DMS53 treated with DMSO at 0.1 percent for 48 hours (cell line): ENCODE measurements at regions not wholly inside any gene's neighbourhood (a gene's known extent, or its start where the extent isn't known, plus 50 kb on each side); places are given as distances from the start of the nearest gene placed in this dataset.

Experiments used
- DNase-seq: peaks from one replicate; lab custom pipeline; 2025; ENCODE audit not compliant: unreplicated experiment; lab: John Stamatoyannopoulos, UW

DNA sequence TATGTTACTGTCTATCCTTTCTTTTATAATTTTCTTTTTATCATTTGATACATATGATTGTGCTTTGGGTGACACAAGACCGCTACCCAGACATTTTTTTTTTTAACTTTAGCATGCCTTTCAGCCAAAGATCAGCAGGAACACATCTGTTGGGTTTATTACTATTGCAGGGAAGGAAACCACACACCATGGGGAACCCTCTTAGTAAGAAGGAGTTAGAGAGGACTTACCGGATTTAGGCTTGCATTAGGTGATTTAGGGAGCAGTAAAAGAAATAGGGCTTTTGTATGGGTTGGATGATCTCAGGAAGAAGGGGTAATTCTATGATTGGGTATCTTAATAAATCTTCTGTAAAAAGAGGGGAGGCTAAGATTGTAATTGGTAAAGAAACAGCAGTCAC, 138.2 kb downstream of the SNX18 start:
- no peak for DNase-seq

DNA sequence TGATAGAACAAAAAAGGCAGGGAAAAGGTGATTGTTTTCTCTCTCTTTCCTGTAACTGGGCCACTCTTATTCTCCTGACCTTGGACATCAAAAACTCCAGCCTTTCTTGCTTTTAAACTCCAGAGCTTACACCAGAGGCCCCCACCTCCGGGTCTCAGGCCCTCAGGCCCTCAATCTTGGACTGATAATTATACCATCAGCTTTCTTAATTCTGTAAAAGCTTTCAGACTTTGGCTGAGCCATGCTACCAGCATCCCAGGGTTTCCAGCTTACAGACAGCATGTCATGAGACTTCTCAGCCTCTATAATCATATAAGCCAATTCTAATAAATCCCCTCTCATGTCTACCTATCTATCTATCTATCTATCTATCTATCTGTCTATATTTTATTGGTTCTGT, 137.7 kb downstream of the SNX18 start:
- no peak for DNase-seq

DNA sequence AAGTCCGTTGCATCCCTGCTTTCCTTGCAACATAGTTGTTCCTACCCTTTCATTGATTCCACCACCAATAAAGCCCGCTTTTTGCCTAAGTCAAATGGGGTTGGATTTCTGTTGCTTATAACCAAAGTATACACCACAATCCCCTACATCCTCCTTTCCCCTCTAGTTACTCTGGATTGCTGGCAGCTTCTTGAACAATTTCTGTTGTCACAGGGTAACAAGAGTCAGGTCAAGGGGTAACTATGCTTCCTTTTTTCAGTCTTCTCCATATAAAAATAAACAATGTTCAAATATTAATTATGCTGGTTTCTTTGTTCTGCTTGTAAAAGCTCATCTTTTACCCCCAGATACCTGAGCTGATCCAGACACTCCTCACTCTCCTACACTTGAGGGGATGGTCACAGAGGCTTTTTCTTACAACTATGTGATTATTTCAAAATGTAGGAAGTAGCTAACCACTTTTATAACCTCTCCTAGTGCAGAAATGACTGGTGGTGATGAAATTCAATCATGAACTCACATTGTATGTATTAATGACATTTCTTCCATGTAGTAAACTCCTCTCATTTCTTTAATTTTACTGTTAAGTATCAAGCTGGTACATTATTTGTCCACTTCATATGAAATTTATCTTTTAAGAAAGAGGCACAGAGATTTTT, 136.5 kb downstream of the SNX18 start:
- no peak for DNase-seq

DNA sequence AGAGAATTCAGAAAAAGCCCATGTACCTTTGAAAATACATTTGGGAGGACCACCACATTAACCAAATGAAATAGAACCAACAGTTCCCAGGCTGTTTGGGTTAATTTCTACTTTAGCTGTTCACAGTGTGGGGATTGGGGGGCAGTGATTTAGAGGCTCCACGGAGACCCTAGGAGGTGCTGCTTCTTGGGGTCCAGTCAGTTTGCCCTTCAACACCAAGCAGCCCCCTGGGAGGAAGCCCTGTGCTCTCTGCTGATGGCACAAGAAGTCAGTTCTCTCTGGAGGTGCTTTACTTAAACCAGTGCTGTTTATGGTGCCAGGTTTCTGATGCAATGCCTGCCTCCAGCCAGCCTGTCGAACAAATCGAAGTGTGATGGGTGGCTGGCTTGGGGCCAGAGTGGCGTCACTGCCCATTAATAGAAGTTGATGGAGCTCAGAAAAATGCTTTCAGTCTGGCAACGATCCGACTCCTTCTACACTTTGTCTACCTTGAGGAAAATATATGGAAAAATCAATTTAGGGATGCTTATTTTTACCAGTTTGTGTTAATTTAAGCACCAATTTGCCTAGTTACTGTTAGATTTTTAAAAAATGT, 134.0 kb downstream of the SNX18 start:
- no peak for DNase-seq

DNA sequence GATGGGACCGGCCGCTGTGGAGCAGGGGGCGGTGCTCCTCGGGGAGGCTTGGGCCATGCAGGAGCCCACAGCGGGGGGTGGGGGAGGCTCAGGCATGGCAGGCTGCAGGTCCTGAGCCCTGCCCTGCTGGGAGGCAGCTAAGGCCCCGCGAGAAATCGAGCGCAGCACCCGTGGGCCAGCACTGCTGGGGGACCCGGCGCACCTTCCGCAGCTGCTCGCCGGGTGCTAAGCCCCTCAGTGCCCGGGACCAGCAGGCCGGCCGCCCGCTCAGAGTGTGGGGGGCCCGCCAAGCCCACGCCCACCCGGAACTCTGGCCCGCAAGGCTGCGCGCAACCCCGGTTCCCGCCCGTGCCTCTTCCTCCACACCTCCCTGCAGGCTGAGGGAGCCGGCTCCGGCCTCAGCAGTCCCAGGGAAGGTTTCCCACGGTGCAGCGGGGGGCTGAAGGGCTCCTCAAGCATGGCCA, 131.5 kb downstream of the SNX18 start:
- DNase-seq: no peak

DNA sequence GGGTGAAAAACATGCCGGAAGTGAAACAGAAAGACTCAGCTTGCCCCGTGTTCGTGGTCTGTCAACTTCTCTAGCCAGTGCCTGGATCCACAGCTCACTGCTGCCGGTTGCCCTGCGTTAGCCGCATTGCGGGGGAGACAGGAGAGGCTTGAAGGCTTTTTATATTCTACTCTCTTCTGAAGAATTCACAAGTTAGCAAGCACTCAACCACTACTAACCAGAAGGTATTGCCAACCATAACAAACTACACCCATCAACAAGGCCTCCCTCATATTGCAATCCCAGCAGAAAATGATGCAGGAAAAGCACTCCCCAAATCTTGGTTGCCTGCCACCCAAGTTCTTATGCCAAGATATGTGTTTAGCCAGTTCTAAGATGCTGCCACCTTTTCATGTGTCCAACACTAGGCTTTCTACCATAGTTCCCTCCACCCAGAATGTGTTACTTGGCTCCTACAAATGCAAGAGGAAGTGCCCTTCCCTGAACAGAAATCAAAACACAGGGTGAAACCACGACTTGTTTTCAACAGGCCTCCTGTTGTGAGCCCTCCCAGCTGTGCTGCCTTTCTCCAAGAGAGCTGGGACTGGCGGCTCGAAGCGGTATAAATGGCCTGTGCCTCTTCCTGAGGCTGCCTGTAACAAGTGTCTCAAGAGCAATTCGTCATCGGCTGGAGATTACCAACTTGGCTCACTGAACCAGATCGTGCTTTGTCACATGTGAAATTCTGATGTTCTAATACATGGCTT, 129.0 kb downstream of the SNX18 start:
- peak; percentile 23 for DNase-seq

DNA sequence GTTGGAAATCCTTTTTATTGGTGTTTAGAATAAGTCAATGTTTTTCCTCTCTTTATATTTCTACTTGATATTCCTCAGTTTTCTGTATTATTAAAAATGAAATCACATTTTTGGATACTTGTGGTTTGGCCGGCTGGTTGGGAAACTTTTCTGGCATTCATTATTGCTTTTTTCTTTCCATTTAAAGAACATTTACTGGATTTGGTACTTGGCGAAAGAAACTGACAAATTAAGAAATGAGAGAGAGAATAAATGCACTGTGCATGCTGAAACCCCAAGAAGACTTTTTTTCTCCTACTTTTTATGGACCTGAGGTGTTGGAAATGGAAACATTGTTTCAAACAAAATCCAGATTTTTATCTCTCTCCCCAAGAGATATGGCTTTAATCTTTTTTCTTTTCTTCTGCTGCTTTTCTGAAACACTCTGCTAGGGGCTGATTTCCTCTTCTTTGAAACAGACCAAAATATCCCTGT, 128.4 kb downstream of the SNX18 start:
- no peak for DNase-seq

DNA sequence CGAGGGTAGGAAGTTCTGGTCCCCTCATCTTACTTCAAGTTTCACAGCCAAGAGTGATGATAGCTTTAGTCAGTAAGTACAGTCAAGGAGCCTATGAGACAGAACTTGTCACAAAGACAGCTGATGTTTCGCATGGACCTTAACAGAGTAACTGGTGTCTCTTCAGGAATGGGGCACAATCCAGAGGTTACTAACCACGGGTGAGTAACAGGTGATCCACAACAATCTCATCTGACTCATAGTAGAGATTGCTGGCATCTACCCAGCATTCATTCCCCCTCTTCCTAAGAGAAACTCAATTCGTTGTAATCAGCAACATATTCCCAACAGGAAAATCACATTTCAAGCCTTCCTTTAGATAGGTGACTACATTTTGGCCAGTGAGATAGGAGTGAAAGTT, 126.7 kb downstream of the SNX18 start:
- no peak for DNase-seq

DNA sequence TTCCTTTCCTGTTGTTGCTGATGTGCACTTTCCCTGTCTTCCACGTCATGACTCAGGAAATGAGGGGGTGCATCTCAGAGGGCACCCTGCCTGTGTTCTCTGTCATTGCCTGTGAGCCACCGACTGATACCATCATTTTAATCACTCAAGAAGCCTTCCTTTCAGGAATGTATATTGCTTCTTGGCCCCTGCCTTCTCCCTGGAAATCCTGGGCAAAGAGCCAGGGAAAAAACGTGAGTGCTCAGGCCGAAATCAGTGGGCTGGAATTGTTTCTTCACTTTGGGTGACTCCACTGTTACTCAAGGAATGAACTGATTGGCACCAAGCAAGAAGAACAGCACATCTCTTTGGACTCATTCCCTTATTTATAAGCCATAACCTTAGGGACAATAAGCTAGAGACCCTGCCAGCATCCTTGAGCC, 126.1 kb downstream of the SNX18 start:
- DNase-seq: no peak

DNA sequence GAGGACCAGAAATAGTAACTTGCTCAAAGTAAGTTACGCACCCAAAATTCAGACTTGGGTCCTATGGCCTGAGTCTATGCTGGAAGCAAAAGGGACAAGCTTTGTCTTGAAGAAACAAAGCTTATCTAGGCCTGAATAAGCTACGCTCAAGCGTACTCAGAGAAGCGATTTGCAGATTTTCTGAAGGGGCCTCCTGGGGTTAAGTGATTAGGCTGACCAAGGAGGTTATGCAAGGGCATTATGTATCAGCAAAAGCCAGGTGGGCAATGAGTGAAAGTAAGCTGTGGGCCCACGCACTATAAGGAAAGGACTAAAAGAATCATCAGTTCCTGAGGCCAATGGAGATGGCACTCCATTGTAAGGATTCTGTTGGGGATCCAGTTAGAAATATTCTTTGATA, 122.1 kb downstream of the SNX18 start:
- no peak for DNase-seq

DNA sequence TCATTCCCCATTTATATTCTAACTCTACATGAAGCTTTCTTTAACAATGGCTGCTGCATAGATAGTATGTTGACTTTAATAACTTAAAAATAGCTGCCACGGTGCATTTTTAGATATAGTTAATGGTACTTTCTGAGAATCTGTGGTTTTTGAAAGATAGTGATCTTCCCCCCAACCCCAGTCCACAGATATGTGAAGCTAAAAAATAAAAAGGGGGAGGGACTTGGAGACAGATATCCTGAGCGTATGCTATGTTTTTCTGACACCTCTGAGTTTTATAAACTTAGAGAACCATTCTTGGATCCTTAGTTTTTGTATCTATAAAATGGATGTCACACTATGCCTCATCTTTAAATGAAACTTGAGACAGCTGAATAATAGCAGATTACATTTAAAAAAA, 120.5 kb downstream of the SNX18 start:
- DNase-seq: no peak

DNA sequence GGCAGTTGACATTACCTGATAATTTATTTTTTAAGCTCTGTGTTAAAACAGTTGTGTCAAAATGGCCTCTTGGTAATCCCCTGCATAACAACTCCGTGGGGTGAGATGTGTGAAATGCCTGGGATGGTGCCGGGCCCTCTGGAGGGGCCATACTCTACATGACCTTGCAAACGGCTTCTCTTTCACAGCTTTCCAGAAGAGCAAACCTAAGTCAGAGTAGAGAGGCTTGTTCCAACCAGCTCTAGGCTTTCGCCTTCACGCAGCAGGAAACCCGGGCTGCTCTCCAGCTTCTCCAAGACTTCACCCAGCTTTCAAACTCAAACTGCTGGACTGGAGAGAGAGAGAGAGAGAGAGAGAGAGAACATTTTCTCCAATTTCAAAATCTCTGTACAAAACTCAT, 120.1 kb downstream of the SNX18 start:
- no peak for DNase-seq

DNA sequence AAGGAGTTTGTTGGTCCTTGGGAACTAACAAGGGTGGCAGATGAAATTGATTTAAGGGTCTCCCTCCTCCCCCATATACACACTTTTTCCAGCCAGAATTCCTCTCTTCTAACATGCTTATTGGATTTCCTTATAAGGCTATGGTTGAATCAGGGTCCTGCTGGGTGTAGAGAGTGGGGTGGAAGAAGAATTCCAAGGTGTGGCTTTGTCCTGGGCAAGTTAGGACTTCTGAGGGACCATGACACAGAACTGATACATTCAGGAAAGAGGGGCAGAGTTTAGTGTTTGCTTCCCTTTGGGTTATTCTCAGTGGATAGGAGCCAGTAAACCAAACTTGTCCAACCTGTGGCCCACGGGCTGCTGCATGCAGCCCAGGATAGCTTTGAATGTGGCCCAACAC, 116.5 kb downstream of the SNX18 start:
- no peak for DNase-seq

DNA sequence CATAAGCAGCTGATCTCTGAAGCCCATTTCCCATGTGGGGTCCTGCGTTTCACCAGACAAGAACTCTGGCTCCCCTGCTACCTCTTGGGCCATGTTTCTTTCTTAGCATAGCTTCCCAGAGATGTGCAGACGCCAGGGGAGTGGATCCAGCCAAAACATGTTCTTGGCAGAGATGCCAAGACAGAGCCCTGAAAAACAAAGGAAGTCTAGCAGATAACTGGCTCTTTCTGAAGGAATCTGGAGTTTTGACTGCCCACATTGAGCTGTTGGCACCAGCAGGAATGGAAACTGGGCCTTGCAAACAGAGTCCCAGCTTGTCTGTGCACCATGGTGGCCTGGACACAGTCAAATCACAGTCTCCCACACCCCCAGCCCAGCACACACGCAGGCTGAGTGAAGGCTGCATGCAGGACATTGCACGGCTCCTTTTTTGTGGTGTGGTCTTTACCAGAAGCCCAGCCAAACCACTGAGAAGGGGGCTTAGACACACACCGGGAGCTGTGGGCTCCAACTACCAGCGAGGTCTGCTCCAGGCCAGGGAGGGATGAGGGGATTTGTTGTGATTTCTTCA, 114.7 kb downstream of the SNX18 start:
- no peak for DNase-seq

DNA sequence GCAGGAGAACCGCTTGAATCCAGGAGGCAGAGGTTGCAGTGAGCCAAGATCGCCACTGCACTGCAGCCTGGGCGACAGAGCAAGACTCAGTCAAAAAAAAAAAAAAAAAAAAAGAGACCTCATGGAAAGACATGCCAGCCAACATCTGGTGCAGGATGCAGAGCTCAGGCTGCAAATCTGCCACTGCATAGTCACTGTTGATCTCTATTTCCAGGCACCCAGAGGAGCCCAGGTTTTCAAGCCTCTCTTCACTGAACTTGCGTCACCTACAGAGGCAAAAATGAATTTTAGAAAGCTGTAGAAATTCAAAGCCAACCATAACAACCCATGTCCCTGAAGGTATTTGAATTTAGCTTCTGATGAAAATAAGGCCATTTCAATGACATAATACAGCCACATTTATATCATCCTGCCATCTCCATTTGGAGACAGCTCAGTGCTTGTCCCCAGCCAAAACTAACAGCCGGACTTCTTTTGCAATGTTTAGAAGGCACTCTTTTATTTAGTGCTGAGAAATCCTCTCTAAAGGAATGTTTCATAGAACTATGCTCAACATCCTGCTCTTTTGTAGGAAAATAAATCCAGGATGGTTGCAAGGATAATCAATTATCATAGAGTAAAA, 113.3 kb downstream of the SNX18 start:
- DNase-seq: no peak

DNA sequence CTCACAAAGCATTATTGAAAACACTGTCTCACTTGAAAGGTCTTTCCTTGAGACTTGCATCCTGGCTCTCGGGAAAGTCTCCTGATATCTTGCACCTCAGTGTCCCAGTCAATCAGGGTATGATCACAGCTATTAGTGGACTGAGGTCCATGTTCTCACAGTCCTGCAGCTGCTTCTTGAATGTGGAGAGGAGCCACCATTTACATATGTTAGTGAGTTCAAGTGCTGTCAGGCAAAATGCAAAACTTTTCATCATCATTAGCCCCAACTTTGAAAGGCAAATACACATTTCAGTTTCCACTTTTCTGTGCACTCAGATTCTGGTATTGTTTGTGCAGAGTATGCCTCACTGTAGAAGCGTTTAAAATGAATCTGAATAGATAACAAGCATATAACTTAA, 111.6 kb downstream of the SNX18 start:
- no peak for DNase-seq

DNA sequence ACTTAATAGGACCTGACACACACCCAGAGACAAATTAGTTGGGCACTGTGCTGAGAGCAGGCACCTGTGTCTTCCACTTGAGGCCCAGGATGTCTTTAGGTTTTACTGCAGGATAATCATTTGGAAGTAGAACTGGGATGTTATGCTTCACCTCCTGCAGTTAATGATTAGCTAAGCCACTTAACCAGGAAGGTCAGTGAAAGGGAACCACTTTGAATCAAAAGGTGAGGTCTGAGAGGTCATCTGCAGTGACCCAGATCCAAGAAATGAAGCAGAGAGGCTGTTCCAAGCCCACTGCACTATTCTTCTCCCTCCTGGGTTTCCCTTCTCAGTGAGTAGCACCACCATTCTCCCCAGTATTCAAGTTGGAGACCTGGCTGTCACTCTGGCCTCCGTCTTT, 110.5 kb downstream of the SNX18 start:
- DNase-seq: peak; percentile 93

DNA sequence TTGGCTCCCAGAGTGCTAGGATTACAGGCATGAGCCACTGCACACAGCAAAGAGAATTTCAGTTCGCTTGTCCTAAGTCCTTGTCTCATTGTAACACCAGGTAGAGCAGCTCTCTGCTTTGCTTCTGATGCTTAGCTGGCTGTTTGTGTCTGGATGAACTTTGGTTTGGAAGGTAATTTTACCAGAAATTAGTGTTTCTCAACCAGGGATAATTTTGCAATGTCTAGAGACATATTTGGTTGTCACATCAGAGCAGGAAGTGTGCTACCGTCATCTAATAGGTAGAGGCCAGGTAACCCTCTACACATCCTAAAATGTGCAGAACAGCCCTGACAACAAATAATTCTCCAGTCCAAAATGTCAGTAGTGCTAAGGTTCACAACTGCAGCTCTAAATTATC, 108.8 kb downstream of the SNX18 start:
- DNase-seq: no peak

DNA sequence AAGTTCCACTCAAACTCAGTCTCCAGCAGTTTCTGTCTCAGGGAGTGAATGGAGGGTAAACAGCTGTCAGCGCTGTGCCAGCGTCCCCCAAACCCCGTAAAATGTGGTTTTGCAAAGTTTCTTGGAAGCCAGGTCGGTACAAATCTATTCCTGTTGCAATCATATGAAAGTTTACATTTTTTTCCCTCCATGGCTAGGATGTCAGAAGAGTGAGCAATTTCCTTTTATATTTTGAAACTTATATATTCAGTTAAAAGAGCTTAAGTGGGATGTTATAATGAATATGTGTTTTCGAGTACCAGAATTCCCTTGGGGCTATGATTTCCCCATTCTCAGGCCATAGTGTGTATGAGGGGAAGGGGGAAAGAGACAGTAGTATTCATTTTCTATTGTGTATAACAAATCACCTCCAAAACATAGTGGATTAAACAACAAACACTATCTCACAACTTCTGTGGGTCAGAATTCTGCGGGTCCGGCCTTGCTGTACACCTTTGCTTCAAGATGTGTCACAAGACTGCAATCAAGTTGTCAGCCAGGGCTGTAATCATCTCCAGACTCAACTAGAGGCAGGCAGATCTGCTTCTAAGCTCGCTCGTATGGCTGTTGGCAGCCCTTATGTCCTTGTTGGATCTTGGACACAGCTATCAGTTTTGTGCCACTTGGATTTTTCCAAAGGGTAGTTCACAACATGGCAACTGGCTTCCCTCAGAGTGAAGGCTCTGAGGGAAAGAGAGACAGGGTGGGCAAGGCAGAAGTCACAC, 107.4 kb downstream of the SNX18 start:
- no peak for DNase-seq

DNA sequence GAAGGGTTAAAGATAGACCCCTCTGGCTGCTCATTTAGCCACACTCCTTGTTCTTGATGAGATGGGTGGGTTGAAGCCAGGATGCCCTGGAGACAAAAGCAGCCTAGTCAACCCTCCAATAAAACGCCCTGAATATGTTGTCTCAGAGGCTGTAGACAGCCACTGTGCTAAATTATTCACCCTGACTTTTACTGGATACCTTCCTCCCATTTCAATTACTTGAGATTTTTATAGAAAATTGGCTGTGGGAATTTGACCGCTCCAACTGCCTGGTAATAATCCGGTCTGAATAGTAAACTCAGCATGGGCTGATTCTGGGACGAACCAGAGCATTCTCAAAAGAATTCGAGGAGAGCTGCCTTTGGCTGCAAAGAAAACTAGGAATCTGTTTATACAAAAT, 104.2 kb downstream of the SNX18 start:
- no peak for DNase-seq

DNA sequence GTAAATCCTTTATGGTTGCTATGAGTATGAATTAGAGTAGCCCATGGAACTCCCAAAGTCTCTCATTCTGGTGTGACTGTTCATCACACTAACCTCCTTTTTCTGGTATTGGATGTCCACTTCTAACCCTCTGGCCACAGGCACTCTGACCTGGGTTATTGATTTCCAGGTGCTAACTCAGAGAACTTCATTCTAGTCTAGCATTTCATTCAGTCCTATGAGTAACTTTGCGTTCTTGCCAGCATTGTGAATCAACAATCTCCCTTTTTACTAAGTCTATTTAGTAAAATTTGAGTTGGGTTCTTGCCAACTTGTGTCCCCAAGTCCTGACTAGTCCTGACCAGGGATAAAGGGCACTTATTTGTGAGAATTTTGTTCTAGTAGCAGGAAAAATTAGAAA, 103.5 kb downstream of the SNX18 start:
- DNase-seq: no peak
